Endometrium (tissue), 2 donors: ENCODE measurements at regions not wholly inside any gene's neighbourhood (a gene's known extent, or its start where the extent isn't known, plus 50 kb on each side); places are given as distances from the start of the nearest gene placed in this dataset.

Experiments used
- FAIRE-seq: peaks from 2 replicates; lab custom pipeline; 2012; peaks lifted over from hg19 to GRCh38; lab: Jason Lieb, UNC
- donor health status: control.
- donor health status: control.

DNA sequence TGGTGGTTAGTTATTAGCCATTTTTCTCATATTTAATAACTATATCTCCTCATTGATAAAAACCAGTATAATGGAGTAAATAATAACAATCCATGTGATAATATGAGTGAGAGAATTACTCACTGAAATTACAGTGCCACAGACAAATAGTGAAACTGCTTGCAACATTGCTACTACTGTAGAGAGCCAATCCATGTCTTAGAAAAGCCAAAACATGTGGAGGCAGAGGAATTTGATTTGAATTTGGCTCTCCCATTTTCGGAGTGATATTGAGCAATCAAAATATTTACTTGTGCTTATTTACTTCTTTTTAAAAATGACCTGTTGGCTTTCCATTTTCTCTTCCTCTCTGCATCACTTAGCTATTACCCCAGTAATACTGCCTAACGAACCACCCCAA, 288.3 kb upstream of the TCF4 start:
- no peak for FAIRE-seq

- FAIRE-seq: no peak
These were observed 287.4 kb upstream of the TCF4 start for GRCh38 chr18:55875371-55875901.

GRCh38 chr18:55869556-55870501, 281.8 kb upstream of the TCF4 start:
- FAIRE-seq: peak; percentile 93

GRCh38 chr18:55868909-55869308, 280.9 kb upstream of the TCF4 start:
- FAIRE-seq: no peak

DNA sequence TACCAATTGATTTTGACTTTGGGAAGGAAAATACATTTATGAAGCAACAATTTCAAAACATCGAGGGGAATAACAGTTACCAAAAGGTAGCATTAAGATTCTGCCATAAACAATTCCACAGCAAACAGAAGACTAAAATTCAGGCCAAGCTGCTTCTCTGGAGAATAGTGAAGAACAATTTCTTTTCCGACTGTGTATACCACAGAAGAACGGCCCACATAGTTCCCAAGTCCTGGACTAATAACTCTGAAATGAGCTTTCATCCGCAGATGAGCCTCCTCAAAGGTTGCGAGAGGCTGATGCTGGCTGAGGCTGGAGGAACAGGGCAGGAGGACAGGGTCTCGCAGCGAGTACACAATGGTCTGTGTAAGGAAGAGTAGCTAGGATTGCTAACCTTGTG, 278.9 kb upstream of the TCF4 start:
- FAIRE-seq: no peak

- FAIRE-seq: no peak
These were observed 278.0 kb upstream of the TCF4 start for GRCh38 chr18:55866006-55866405.

GRCh38 chr18:55864281-55864680, 276.3 kb upstream of the TCF4 start:
- no peak for FAIRE-seq

DNA sequence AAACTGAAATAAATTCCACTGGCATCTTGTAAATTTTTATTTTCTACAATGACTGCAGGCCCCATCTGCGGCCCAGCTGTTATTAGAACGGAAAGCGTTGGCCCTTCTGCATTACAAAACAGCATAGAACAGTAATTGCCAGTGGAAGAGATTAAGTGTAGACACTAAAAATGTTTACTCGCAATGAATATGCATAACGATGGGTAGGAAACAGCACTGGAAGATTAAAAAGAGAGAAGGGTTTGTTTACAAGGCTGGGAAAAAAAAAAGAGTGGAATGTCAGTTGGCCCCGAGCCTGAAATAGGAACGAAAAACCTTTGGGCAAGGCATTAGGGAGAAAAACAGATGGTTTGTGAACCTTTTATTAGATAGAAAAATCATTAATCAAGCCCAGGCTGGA, 275.9 kb upstream of the TCF4 start:
- FAIRE-seq: peak; percentile 100

- no peak for FAIRE-seq
These were observed 275.4 kb upstream of the TCF4 start for GRCh38 chr18:55863391-55863706.

DNA sequence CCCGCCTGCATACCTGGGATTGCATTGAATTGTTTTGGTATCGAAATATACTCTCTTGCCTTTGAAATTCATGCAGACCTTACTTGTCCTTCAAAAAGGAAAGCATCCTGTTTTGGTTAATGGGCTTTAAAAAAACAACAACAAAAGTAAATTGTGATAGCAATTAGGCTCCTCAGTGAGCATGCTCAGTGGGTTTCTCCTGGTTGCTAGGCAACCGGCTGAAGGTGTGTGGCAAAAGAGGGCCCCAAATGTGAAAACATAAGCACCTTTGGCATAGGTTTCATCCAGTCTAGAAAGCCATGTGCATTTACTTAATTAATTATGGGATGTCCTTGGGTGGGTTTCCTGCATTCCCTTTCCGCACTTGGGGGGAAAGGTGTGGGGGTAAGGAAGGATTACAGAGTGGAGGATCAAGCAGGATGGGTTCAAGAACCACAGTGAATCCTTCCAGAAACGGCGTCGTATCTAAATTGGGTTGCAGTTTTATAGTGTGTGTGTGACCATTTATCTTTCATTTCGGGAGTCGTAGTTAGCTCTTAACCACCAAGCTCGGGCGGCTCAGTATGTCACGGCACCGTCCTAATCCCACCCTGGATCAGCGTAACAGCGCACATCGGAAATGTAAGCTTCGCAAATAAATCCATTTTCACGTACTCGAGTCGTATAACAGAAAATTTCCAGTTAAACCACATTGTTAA, 274.9 kb upstream of the TCF4 start:
- FAIRE-seq: no peak

GRCh38 chr18:55861266-55861665, 273.3 kb upstream of the TCF4 start:
- FAIRE-seq: no peak

DNA sequence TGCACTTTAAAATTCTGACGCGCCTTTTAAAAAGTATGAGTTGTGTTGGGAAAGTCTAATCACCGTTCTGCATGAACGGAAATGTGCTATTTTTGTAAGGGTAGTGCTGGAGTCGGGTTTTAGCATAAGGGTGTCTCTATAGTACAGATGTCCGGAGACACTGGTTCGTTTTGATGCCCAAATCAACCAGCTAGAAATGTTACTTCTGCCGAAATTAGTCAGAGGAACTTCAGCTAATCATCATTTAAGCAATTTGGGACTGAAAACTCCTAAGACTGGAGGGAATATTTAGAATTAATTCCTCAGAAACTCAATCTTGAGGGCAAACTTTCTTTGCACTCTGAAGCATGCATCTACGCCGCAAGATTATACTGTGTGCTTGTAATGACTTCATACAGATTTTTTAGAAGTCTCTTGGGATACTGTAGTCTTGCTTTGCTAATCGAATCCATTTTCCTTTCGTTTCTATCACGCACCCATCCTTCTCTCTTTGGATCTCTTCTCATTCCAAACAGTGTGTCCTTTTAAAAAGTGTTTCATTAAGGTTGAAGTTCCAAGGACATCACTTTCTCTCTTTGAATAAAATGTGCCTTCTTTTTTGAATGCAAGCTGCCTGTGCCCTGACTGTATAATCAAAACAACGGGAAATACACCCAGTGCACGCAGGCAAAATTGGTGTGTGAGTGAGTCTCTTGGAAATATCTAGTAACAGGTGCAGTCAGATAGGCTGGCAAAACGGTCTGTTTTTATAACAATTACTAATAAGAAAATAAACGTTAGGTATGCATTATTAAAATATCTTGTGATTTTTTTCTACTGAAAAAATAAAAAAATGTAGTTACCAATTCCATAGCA, 270.9 kb upstream of the TCF4 start:
- no peak for FAIRE-seq

- FAIRE-seq: no peak
These were observed 270.0 kb upstream of the TCF4 start for GRCh38 chr18:55857956-55858355.

- no peak for FAIRE-seq
These were observed 269.4 kb upstream of the TCF4 start for GRCh38 chr18:55857409-55857808.

DNA sequence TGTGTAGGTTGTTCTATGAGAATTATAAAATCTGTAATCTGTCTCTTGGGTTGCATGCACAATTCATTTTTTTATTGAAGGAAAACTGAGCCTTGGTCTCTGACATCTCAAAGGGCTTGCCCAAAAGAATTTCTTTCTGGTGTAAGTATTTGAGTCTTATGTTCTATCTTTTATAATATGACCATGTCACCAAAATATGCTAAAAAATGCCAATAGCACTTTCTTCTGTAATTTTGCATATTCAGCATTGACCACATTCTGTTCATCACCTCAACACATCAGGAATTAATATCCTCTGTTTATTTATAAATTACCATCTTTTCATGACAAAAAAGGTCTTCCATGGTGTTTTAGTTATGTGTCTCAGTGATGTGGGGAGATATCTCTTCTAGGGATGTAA, 268.7 kb upstream of the TCF4 start:
- FAIRE-seq: no peak

DNA sequence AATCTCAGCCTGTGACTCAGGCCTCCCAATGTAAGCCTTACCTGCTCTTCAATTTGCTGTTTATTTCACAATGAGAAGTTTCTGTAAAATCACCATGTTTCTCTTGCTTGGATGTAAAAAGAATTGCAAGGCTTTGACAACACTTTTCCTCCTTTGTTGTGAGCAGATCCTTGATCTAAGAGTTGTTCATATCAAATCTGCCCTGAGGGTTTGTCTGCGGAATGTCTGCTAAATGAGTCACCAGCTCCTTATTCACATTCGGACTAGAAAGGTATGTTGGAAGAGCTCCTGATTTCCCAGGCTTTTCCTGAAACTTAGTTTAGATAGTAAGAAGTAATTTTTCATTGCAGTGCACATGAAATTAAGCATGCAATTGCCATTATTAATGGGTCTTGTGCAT, 268.2 kb upstream of the TCF4 start:
- FAIRE-seq: no peak

GRCh38 chr18:55853268-55853667, 265.3 kb upstream of the TCF4 start:
- no peak for FAIRE-seq

DNA sequence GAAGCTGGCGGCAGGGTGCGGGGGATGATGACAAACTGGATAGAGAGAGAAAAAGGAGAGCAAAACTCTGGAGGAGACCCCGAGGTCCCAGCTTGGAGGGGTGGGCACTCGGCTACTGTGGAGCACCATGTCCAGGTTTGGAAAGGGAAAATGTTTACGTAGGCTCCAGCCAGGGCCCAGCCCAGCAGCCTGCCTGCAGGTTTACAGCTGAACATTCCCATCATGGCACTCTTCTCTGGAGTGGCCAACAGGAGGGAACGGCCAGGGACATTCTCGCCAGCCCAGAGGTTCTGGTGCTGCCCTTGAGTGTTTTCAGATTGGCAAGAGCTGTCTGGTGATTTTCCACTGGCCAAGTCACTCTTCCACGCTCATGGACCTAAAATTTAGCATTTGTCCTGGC, 262.9 kb upstream of the TCF4 start:
- no peak for FAIRE-seq

GRCh38 chr18:55849391-55849790, 261.4 kb upstream of the TCF4 start:
- FAIRE-seq: no peak

- FAIRE-seq: no peak
These were observed 260.0 kb upstream of the TCF4 start for GRCh38 chr18:55847960-55848359.

- no peak for FAIRE-seq
These were observed 257.2 kb upstream of the TCF4 start for GRCh38 chr18:55845221-55845620.

- no peak for FAIRE-seq
These were observed 256.4 kb upstream of the TCF4 start for GRCh38 chr18:55844382-55844781.

DNA sequence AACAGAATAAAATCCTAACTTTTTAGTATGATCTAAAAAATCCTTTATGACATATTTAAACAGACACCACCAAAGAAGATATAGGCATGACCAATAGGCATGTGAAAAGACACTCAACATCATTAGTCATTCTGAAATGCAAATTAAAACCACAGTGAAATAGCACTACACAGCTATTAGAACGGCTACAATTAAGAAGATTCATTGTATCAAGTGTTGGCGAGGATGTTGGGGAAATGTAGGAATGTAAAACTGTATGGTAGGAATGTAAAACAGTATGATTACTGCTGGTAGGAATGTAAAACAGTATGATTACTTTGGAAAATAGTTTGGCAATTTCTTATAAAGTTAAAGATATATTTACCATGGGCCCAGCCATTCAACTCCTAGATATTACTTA, 253.3 kb upstream of the TCF4 start:
- FAIRE-seq: no peak
